Activated effector memory CD4-positive, alpha-beta T cell treated with anti-CD3 and anti-CD28 coated beads, Interleukin-2, amount 50 U/mL, for 16 hours (primary cell): ENCODE measurements at regions not wholly inside any gene's neighbourhood (a gene's known extent, or its start where the extent isn't known, plus 50 kb on each side); places are given as distances from the start of the nearest gene placed in this dataset.
"Not testable (repeated sequence)": the region's sequence is repeated elsewhere in the genome, so short reads cannot be mapped to it uniquely, and the experiment has no call there.

ENCODE experiments used
- DNase-seq: peaks from one replicate; pipeline ENCODE4 v3.0.0-alpha.2; 2020

DNA sequence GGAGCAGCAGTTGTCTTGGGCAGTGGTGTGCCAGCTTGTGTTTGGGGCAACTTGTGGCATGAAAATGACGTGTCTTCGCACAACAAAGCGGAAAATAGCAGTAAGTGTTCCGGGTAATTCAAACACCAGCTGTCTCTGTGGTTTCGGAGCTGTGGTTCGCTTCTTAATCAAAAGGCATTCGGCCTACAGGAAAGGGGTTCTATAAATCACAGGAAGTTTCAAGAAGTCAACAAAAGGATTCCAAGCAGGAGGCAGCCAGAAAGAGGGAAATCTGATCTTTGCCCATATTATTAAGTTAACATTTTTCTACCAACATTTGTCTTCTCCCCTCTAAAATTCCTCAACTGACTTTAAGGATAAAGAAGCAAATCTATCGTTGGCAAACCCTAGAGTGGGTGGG is 353.4 kb downstream of the FGFR2 start:
- DNase-seq = no peak

DNA sequence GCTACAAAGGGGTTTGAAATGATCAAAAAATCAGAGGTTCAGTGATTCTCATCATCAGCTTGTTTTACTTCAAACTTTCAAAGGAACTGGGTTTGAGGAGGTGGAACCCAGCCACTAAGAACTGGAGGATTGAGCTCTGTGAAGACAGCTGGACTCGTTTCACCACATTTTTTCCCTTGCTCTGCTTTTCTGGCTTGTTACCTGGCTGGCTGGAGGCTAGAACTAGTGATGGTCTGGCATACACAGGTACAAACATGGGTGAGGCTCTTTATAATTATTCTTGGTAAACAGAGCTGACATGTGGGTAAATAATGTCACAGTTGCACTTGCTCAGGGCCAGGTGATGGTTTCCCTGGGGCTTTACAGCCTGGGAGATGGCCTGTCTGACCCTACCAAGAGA is 352.5 kb downstream of the FGFR2 start:
- no peak for DNase-seq

DNA sequence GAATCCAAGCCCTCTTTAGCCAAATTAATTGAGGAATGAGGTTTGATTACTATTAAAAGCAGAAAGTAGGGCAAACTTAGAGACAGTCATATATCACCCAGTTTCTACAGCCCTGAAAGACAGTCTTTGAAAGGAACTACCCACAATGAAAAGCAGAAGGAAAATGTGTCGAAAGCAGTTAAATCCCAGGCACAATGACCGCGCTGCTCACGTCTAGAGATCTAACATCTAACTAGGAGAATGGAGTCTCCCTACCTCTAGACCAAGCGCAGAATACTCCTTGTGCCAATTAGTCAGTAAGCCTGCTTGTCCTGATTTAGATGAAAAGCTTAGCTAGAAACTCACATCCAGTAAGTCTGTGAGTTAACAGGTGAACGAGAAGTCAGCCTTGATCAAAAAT is 350.0 kb downstream of the FGFR2 start:
- no peak for DNase-seq

DNA sequence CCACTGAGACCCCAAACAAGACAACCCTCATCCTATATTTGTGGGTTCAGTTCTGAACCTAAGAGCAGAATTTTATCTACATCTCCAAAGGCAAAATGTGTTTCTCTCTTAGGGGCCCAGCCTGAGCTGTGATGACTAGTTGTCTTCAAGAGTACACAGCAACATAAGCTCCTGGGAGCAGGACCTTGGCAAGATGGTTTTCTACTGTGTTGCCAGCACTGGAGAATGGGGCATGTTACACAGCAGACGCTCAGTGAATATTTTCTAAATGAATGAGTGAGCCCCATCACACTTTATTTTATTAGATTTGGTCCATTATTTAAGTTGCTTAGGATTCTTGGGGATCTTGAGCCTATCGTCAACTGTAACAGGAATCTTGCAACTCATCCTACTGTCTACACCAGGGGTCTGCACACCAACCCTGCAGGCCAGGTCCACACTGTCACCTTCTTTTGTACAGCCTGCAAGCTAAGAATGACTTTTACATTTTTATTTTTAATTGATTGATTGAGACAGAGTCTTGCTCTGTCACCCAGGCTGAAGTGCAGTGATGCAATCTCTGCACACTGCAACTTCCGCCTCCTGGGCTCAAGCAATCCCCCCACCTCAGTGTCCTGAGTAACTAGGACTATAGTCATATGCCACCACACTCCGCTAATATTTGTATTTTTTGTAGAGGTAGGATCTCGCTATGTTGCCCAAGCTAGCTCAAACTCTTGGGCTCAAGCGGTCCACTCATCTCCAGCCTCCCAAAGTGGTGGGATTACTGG is 347.1 kb downstream of the FGFR2 start:
- DNase-seq = no peak

DNA sequence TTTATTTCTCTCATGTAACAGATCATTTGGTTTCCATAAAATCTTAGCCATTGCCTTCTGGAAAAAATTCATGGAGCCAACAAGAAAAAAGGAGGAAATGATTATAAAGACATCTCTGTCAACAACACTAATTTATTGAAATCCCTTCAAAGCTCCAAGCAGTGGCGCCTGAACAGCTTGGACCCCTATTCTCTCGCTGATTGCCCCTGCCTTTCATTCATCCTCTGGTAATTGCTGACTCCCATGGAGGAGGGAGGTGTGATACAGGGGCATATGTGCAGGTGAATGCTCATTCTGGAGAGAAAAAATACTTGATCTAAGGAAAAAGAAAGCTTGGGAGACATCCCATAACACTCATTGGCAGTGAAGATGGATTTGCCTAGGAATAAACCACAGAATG is 345.5 kb downstream of the FGFR2 start:
- no peak for DNase-seq

DNA sequence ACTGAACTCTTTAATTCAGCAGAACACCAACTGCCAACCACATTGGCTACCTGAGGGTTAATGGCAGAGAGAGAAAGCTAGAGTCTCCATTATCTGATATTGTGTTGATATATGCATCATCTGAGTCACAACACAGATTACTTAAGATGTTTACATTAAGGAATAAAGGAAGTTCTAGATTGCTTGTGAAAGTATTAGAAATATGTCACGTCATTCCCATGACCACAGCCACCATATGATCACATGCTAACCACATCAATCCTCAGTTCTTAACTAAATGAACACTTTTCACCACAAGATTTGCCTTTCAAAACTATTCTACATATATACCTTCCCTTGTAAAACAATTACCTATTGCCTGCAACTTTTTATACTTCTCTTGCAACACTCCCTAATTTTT is 337.9 kb downstream of the FGFR2 start:
- no peak for DNase-seq

DNA sequence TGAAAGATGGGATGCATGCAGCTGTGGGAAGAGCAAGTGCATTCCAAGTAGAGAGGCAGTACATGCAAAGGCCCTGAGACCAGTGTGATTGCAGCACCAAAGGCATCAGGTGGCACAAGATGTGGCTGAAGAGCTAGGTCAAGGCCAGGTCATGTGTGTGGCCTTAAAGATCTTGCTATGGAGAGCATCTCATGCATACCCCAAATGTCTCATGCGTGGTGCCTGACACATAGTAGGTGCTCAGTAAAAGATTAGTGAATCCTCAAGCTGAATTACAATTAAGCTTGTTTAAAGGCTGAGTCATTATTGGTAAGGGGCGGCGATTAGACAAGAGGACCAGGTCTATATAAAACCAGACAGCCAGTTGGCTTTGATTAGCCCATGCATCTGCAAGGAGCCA is 336.6 kb downstream of the FGFR2 start:
- DNase-seq = no peak

DNA sequence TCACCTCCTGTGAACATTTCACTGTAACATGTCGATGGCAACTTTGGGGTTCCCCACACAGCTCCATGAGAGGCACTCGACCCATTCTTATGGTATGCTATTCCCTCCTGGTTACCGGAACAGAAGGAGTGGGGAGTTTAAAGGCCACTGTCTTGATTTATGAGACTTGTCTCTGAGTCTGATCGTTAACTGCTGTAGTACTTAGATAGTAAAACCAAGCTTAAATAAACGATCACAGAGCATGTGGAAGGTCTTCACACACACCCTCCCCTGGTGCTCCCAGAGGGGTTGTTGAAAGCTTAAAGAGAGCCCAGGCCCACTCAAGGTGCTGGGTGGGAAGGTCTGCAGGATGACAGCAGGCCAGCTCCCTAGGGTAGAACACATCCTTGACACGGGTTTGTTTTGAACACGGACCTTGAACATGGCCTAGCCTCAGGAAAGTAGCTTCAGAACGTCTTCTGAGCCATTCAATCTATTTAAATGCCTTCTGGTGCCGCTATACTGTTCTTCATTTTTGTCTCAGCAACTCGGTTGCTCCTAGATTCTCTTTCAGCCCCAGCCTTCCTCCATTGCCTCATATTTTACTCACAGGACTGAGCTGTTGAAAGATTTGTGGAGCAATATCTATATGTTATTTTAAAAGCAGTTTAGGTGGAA is 335.3 kb downstream of the FGFR2 start:
- no peak for DNase-seq

DNA sequence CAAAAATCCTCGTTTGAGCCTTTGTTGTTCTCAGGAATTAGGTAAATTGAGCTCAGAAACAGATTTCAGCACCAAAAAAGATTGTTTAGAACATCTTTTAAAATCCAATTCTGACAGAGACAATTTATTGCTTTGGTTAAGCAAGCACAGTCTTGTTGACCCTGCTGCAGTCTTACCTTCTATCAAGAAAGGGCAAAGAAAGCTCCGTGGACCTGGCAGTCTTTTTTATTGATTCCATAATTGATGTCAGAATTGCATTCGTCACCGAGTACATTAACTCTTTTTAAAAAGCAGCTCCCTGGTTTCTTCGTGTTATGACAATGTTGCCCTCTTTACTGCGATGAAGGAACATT is 334.8 kb downstream of the FGFR2 start:
- no peak for DNase-seq

DNA sequence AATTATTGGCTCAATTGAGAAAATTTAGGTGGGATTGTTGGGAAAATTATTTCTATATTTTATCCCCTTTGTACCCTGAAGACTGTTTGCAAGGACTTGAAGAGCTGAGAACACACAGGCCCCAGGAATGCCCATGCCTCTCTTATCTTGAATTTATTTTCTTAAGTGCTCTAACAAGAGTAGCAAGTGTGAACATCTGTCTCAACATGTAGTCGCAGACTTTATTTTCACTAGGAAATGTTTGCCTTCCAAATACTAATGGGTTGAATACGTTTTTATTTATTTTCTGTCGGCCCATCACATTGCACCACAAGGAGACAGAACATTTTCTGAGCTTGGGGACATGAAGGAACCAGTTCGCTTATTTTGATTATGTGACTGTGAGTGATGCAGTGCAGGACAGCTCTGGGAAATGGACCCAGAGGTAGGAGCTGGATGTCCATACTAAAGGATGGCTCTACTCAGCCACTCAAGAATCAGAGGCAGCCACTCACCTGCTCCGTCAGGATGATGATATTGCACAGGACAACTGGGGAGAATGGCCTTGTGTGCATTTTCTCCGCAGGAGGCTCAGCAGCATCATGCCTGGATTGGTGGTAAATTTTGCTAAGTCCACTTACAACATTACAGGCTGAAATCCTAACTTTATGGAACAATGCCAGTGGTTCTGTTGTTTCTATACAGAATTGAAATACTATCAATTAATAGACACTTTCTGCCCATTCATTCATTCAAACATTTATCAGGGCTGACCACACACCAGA is 332.7 kb downstream of the FGFR2 start:
- no peak for DNase-seq

DNA sequence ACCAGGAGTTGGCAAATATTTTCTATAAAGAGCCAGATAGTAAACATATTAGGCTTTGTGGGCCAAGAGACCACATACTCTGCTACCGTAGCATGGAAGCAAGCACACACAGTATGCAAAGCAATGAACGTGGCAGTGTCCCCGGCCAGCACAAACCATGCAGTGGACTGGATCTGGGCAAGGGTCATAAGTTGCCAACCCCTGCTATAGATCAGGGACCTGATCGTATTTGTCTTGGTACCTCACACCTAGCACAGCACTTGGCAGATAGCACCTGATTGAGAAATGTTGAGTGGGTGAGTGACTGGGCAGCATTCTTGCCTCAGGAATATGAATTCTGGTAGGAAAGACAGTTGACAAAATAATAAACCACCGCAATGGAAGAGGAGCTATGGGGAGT is 331.9 kb downstream of the FGFR2 start:
- DNase-seq = no peak

DNA sequence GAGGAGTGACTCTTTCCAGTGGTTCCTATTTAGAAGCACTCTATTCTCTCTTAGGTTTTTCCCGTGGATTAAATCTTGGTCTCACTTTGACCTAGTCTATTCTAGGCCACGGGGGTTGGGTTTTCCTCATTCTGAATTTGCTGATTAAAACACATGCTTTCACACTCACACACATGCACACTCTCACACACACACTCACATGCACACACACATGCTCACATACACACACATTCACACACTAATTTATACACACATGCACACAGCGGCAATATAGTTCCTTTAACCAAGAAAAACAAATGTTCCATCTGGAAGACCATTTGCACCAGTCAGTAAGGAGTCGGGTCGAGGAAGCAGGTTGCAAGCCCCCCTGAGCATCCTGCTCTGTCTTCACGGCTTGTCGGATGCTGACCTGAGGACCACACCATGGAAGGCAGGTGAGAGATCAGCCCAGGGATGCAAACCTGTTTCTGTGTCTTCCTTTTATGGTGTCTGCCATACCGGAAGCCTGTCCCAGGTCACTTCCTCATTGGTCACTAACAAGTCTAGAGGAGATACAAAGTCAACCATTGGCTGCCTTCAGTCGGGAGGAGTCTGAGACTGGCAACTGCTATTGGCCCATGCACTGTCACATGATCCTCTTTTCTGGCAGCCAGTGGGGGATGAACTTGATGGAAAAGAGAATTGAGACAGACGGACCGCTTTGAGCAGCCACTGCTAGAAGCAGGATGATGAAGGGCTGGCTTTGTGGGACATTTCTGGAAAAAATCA is 330.8 kb downstream of the FGFR2 start:
- no peak for DNase-seq

DNA sequence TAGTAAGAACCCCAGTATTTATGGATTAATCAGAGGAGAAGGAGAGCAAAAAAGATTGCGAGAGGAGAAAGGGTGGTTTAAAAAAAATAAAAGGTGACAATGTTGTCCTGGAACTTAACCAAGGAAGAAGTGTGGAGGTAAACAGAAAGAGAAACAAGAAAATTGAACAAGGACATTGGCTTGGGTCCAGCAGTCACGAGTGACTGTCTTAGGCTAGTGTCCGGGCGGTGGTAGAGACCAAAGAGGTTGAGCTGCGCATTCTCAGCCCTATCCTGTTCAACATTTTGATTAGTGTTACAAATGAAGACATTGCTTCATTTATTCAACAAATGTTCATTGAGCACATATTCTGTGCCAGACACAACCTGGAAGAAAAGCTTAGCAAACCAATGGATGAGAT is 329.9 kb downstream of the FGFR2 start:
- no peak for DNase-seq

DNA sequence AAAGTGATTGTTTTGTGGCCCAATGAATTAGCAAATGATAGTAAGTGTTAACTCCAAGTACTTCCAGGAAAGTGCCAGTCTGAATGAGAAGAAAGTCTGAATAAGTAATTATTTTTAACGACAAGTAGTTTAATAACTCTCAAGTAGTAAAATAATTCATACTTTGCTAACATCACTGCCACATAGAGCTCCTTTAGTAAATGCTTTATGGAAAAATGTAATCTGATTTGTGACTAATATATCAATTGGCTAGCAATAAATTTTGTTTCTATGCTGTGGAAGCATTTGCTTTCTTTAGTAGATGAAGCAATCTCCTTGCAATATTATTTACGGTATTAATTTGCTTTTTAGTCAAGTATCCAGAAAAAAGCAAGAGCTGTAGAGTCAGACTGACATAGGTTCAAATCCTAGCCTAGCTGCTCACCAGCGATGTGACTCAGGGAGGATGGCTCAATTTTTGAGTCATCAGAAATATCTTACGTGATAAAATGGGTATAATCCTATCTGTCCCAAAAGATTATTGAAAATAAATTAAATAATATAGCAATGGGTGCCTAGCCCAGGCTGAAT is 329.3 kb downstream of the FGFR2 start:
- no peak for DNase-seq

DNA sequence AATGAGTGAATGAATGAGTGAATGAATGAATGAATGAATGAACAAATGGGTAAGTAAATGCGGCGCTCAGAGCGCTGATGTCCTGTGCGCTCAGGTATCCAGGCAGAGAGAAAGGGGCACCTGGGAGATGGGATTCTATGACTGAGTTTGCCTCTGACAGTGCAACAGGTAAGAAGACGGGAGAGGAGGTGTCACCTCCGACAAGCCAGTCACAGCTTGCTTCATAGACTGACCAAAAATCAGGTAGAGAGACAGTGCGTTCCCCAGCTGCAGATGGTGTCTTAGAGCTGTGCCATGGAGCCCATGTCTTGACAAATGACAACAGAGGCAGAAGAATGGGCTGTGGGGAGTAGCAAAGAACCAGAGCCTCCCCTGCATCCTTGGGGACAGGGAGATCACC is 327.3 kb downstream of the FGFR2 start:
- DNase-seq = no peak

DNA sequence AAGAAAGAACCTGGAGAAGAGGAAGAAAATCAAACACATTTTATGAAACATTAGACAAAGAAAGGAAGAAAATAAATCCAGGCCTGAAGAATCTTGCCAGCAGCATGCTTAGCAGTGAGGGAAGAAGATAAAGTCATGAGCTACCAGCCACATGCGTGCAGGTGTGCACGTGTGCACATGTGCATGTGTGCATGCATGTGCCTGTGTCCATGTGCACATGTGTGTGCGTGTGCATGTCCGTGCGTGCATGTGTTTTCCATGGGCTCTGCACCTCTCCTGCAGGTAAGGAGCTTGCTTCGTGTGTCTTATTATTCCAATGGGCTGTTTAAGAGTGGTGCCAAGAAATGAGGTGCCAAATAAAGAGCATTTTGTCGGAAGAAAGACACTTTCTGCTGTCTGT is 322.2 kb downstream of the FGFR2 start:
- DNase-seq = no peak

DNA sequence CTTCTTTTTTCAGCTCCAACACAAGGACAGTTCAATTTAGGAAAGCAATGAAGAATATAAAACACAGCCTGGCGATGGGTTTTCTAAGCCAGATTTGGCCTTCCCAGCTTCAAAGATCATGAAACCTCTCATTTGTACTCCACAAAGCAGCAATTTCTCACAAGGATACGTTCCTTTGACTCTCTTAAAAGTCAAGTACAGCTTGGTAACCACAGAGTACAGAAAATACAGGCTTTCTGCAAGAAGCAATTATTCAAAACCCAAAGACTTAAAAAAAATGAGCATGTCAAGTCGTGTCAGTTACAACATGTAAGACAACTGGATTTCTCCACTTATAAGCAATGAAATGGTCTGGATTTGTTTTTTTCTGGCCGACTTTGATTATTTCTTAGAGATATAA is 321.4 kb downstream of the FGFR2 start:
- DNase-seq = no peak

DNA sequence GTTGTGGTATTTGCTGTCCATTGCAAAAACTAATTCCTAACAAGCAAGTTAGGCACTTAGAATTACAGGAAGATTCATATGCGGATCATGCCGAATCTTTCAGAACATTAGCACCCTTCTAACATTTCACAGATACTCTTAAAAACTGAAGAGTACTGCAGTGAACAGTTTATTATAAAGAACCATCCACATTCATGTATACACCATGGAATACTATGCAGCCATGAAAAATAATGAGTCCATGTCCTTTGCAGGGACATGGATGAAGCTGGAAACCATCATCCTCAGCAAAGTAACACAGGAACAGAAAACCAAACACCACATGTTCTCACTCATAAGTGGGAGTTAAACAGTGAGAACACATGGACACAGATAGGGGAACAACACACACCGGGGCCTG is 319.9 kb downstream of the FGFR2 start:
- DNase-seq = not testable (repeated sequence)

DNA sequence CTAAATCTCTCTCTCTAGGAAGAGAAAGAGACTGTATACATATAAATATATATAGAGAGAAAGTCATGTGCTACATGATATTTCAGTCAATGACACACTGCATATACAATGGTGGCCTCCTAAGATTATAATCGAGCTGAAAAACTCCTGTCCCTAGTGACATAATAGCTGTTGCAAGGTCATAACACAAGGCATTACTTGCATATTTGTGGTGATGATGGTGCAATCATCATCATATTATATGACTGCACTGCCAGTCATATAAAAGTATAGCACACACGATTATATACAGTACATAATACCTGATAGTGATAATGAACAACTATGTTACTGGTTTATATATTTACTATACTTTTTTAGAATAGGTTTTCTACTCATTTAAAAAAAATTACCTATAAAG is 316.7 kb downstream of the FGFR2 start:
- DNase-seq = no peak

DNA sequence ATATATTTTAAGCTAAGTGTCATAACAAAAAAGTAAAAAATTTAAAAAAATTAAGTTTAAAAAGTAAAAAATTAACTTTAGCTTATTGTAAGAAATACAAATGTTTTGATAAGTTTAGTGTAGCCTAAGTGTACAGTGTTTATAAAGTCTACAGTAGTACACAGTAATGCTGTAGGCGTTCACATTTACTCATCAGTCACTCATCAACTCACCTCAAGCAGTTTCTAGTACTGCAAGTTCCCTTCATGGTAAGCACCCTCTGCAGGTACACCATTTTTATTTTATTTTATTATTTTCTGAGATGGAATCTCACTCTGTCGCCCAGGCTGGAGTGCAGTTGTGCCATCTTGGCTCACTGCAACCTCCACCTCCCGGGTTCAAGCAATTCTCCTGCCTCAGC is 316.0 kb downstream of the FGFR2 start:
- no peak for DNase-seq

DNA sequence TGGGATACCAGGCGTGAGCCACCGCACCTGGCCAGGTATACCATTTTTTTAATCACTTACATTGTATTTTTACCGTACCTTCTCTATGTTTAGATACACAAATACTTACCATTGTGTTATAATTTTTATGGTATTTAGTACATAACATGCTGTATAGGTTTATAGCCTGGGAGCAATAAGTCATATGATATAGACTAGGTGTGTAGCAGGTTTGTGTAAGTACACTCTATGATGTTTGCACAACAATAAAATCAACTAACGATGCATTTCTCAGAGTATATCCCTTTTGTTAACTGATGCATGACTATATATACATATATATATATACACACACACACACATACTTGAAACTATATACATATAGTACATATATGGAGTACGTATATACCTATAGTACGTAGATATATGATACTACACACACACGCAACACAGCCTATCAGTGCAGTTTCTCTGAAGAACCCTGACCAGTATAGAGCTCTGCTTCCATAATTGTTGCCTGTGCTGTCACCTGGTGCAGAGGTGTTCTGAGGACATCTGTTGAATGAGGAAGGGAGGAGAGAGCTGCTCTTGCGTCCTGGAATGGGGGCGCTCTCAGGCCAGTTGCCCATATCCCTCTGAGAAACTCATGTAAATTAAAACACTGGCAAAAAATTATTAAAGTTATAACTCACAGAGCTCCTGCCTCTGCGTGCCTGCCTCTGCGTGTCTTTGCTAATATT is 315.3 kb downstream of the FGFR2 start:
- DNase-seq = no peak

DNA sequence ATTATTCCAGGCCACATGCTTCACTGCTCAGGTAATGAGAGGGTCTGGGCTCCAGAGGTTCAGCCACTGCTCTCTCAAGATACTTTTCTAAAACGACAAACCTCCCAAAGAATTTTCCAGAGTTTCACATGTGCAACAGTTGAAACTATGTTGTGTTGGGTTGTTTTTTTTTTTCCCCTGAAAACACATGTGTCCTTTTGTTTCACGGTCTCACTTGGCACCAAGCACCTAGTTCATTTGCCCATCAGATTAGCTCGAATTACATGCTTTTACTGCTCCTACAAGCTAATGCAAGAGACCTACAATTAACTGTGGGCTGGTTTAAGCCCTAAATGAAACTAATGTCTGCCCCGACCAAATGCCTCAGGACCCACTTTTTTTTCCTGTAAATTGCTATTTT is 313.3 kb downstream of the FGFR2 start:
- DNase-seq = no peak
